ENCODE measurements at regions not wholly inside any gene's neighbourhood (a gene's known extent, or its start where the extent isn't known, plus 50 kb on each side); places are given as distances from the start of the nearest gene placed in this dataset. TPM values are rescaled to one million over a fixed set of nuclear protein-coding genes. Genes with fewer than 3 reads are reported as not detected.

GRCh38 chr16:47753659-47754058 is 292.5 kb downstream of the PHKB start:
- Histone ChIP-seq H4K20me1 (ENCODE audit: insufficient read depth, low read length) (no peaks in the 10 kb centered on the region), H3K9me3 (ENCODE audit: low read depth, low read length) (no peaks in the 10 kb centered on the region), H3K4me3 (ENCODE audit: insufficient read depth, low read length) (no peak overlapping the region), H3K27me3 (ENCODE audit: insufficient read depth, low read length) (no peaks in the 10 kb centered on the region), H2AFZ (ENCODE audit: low read length) (no peak overlapping the region), H3K79me2 (ENCODE audit: insufficient read depth, low read length) (no peaks in the 10 kb centered on the region), H3K4me2 (ENCODE audit: insufficient read depth, low read length) (no peak overlapping the region), H3K27ac (ENCODE audit: low read depth, low read length) (no peak overlapping the region), H3K36me3 (ENCODE audit: insufficient read depth, low read length) (no peaks in the 10 kb centered on the region), H3K4me1 (ENCODE audit: insufficient read depth, low read length) (no peaks in the 10 kb centered on the region)
- no peak for TF ChIP-seq CTCF (IDR thresholded peaks at IDR 0.05; ENCODE audit: extremely low read depth, low read depth, low read length)
- DNase-seq (ENCODE audit: insufficient read length, low spot score, missing footprints), result no peak

Small RNAs in the stretch of these regions (small RNA-seq; reads per million reads assigned to genes)
- gene AC141846.1, result not detected
